Stimulated activated CD4-positive, alpha-beta T cell treated with anti-CD3 and anti-CD28 coated beads, TNF-alpha, amount 100 ng/mL, for 24 hours (primary cell): ENCODE measurements at regions not wholly inside any gene's neighbourhood (a gene's known extent, or its start where the extent isn't known, plus 50 kb on each side); places are given as distances from the start of the nearest gene placed in this dataset.

Source experiments
- DNase-seq, 3 experiments: peaks; one replicate each; pipeline ENCODE4 v3.0.0-alpha.2; 2020; ENCODE audit warnings: low read depth in 3 of 3

DNA sequence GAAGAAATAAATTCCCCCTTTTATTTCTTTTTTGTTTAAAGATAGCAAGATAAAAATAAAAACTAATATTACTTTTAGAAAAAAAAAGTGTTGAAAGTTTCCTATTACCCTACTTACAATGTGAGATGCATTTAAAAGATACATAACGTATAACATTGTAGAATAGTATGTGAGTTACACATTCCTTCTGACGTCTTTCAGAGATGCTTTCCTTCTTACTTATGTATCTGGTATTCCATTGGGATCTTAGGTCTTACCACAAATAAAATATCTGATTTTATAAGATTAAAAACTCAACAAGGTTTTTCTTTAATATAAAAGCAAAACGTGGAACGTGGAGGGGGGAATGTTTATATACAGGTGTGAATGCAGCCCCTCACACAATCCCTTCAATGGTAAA, 147.2 kb upstream of the ETS2 start:
- DNase-seq, result no peak

DNA sequence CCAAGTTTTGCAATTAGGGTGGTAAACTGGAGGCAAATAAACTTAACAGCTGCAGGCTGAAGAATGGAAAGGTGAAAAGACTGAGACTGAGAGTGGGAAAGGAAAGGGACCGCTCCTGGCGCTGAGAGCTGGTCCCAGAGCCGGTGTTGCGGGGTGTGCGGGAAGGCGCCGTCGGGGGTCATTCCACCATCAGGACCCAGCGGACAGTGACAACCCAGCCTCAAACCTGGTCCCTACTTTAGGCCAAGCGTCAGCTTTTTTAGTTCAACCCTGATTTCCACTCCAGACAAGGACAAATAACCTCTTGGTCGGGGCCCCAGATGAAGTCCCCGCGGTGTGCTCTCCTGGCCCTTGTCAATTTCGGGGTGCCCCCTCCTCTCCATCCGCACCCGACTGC, 145.8 kb upstream of the ETS2 start:
- DNase-seq, result no peak

DNA sequence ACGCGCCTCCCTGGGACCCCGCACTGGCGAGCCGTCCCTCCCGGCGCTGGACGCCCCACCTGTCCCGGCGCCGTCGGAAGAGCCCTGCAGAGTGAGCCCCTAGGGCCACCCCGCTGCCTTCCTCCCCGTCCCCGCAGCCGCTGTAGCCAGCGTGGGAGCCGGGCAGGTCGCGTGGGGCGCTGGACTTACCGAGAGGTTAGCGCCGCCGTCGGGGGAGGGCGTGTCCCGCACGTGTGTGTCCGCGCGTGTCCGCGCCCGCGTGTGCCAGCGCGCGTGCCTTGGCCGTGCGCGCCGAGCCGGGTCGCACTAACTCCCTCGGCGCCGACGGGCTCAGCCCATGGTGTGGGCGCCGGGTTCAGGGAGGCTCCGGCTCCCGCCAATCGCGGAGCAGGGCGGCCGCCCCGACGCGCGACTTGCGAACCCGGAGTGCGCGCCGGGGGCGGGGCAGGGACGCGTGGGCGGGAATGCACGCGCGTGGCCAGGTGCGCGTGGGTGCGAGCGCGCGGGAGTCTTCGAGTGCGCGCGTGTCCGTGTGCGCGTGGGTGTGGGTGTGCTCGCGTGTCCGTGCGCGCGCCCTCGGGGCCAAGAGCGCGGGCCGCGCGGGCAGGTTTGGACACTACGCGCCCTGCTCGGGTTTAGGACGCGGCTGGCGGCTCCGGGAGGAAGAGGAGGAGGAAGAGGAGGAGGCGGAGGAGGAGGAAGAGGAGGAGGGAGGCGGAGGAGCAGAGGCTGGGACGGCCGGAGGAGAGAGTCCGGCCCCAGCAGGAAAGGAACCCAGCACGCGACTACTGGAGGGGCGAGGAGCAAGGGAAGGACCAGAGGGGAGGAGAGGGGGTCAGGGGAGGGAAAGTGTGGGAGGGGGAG, 145.2 kb upstream of the ETS2 start:
- no peak for DNase-seq

DNA sequence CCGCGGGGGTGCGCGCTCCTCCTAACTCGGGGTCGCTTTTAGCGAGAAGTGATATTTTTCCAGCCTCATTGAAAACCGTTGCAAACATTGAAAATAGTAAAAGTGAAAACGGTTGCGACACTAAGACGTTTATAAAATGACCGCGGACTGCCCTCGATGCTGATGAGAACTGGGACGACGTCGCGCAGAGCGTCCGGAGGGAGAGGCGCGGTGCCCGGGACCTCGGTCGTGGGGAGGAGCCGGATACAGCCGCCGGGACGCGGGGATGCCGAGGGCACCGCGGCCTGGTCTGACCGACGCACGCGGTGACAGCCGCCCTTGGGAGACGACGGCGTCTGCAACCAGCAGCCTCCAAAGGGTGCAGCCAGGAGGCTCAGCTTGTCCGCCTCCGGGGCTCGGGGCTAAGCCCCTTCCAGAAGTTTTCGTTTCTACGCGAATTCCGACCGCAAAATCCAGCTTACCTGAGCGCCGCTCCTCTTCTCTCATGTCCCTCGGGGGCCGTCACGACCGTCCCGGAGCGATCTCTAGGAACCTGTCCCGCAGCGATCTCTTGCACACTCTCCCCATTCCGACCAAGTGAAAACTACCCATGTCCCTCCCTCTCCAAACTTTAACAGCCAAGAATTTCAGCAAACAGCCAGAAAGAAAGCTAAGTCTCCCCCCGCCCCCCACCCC, 144.4 kb upstream of the ETS2 start:
- DNase-seq, result no peak

DNA sequence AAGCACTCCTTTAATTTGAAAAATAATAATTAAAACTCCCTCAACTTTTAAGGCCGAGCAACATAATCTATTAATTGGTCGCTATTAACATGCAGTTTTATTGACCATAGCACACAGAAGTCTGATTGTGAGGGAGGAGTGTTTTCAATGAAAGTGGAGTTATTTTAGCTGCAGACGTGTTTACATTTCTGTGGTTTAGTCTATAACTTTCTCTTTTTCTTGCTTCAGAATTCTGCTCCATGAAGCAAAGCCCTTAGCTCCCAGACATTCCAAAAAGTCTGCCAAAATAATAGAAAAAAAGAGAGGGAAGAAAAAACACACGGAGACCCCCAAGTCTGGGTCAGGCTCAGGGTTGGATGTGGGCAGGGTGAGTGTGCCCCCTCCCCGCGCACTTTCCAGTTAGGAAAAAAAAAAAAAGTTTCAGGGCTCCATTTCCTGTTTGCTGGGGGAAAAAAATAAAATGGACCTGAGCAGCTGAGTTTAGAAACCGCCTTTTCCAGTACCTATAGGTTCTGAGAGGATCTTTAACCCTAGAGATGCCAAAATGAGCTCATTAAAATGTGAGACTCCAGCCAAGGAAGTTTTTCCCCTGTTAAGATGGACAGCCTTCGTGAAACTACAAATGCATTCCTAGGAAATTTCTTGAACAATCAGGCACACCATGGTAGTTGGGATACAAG, 143.7 kb upstream of the ETS2 start:
- DNase-seq, result no peak

DNA sequence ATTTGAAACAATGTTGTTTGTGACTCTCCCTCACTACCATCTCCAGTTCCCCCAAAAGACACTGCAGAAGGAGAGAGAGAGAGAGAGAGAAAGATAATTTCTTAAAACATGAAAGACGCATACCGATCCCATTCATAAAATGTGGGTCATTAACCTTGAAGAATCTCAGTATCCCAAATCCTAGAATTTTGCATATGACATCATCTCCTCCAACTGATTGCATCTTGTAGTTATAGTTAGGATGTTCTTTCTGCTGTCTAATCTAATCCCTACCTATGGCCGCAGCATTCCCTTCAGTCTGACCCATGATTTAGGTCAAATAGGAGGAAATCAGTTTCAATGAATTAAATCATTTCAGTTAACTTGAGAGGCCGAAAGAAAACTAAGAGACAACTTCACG, 142.4 kb upstream of the ETS2 start:
- DNase-seq, result no peak

DNA sequence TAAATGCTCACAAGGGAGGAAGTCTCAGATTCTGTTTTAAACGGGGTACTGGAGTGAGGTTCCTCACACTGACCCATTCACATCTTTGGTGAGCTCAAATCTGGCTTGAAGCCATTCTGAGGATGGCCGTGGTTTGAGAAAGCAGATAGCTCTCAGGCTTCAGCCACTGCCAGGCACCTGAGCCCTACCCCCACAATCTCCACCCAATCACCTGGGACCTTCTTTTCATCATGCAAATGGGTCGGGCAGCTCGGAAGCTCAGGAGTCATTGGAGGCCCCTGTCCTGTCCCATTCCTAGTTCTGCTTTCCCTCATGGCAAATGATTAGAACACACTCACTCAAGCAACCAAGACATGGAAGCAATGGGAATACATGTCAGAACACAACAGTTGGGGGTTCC, 141.4 kb upstream of the ETS2 start:
- no peak for DNase-seq

DNA sequence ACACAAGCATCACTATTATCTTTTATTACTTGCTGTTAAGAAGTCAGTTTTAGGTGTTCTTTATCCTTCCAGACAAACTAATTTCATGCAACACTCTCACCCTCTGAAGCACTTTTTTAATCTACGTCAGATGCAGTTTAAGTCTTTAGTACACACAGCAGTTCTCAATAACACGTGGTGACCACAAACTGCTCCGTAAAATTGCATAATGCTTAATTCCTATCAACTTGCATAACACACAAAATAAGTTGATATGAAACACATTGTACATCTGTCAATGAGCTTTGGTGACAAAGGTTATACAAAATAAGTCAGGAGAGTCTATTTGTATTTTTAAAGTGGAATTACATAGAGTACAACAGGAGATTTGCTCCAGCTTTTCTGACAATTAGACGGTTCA, 140.9 kb upstream of the ETS2 start:
- no peak for DNase-seq

DNA sequence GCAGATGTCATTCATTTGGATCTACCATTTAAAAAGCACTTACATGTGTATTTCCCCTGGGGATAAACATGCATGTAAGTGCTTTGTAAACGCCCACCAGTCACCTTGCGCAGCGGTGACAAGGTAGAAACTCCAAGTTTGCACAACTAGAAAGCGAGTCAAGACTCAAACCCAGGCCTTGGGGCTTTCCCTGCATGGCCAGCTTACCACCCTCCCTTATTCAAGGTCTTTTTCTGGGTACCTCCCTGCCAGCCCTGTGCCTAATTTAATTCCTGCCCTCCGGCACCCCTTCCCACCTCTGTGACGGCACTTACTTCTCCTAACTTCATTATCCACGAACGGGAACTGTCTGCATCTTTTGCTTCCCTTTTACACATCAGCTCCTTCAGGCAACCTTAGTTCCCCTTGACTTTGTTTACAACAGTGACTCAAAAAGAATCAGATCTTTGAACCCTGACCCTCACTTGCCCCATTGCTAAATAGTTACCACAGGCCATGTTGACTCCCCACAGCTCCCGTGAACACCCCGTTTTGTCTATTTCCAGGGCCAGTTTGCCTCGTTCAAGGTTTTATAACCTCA, 138.3 kb upstream of the ETS2 start:
- no peak for DNase-seq

DNA sequence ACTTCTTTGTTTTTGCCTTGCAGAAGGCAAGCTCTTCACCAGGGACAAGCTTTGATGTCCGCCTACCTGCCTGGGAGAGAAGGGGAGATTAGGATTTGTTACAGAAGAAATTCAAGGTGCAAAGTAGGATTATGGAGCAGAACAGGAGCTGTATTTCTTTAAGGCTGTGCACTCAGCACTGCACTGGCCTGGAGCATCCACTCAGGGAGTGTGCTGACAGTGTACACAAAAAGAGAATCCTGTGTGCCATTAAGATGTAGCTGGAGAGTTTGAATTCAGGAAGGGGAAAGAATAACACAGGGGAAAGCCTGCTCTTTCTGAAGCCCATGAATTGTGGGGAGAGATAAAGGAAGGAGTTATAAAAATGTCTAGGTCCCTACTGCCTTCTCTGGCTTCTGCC, 137.7 kb upstream of the ETS2 start:
- DNase-seq, result no peak

DNA sequence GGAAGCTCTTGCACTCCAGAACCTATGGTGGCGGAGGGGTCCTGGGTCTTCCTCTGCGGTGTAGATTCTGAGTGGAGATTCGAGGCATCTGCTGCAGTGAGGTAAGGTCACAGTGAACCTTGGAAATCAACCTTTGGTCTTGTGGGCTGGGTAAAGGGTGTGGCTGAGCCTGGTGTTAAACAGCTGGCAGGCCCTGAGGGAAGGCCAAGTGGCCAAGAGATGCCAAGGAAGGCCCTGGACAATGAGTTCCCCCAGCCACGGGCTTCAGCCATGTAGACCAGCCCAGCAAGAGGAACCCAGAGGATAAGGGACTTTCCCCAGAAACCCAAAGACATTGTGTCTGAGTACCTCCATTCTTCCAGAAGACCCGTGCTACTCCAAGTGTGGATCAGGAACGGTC, 137.2 kb upstream of the ETS2 start:
- no peak for DNase-seq

DNA sequence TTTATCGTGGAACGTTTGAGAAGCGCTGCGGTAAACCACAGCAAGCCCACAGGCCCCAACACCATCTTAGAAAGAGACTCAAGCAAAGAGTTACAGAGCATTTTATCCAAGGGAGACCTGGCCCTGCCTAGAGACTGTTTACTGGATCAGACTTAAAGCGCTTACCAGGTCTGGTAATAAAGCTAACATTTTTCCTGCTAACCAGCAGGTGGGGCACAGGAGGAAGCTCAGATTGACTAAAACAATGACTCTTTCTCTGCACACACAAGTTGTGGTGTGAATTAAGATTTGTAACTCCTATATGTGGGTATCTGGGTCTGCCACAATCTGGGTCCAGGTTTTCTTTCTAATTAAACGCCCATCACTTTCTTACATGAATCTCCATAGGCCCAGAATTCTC, 136.5 kb upstream of the ETS2 start:
- DNase-seq, result no peak

DNA sequence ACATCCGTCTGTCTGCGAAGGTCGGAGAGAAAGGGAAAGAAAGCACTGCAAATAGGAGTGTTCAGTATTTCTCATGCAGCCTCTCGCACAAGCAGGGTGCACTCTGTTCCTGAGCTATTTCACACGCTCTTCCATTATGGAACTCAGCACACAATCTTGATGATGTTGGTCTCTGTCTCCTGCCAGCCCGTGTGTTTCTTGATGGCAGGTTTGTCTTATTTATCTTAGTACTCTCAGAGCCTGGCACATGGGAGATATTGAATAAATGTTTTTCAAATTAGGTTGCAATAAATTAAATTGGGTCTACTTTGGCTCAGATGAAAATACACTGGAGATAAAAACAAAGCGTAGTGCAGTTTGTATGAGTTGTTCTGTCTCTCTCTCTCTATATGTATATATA, 134.9 kb upstream of the ETS2 start:
- DNase-seq, result no peak

DNA sequence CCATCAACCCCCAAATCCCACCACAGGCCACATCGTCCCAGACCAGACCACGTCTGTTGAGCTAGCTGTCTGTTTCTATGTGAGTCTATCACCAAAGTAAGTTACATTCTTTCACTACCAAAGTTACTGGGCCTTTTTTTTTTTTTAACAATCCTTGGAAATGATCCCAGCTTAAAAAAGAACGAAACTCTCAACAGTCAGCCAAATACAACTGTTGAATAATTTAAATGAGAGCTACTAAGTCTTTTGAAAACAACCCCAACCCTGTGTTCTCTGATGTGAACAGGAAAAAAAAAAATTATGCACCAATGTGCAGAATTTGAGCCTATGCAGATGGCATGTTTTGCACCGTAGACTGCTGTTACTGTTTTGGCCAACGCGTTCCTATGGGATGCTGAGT, 134.0 kb upstream of the ETS2 start:
- no peak for DNase-seq

DNA sequence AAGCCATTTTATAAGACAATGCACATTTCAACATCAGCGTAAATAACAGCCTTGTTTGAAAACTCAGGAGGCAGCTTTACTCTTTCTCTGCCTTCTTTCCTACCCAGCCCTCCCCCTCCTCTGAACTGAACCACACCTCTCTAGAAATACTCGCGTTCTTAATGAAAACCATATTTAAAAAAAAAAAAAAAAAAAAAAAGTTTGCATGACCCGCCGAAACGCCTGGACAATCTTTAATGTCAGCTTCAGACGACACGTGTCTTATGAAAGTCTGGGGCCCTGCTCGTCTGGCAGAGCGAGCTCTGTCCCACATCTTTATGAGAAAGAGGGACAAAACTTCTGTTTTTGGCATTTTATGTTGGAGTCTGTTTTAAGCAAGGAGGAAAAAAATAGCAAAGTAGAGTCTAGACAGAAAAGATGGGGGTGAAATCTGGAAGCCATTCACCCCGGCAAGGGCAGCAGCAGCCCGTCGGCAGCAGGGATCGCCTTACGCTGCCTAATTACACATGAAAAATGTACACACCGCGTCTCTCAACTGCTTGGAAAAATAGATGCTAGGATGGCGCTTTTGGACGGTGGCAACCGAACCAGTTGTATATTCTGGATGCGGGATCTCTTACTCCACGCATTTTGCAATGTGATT, 130.4 kb upstream of the ETS2 start:
- DNase-seq, result no peak

DNA sequence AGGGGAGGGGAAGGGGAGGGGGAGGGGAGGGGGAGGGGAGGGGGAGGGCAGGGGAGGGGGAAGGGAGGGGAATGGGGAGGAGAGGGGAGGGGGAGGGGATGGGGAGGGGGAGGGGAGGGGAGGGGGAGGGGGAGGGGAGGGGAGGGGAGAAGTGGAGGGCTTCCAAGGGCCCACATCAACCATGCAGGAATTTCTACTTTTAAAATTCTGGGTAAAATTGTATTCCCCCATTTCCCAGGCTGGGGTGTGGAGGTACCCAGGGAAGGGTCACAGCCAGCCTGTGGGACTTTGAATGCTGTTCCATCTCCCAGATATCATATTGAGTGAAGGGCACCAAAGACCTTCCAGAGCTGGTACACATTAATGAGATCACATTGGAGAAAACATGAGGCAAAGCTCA, 126.9 kb upstream of the ETS2 start:
- DNase-seq, result no peak

DNA sequence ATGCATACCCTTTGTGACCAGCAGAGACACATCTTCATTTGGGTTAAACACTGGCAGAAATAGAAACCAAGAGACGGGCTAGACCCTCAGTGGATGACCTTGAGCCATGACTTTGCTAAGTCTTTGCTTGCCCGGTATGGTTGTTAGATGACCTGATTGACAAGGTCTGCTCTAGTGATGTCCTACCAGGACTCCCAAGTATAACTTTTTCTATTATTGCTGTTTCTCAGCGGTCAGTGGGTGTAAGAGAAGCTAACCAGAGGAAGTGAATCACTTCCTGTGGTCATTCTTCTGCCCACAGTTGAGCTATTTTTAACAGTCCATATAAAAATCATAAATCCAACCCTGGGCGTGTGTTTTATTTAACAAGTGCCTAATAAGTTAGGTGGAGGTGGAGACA, 126.2 kb upstream of the ETS2 start:
- no peak for DNase-seq

DNA sequence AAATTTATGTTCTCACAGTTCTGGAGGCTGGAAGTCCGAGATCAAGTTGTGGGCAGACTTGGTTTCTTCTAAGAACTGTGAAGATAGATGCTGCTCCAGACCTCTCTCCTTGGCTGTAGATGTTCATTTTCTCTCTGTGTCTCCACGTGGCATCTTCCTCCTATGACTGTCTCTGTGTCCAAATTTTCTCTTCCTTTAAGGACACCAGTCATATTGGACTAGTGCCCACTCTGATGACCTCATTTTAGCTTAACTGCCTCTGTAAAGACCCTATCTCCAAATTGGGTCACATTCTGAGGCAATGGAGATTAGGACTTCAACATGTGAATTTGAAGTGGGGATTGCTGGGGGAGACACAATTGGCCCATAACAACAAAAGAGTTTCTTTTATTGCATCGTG, 125.3 kb upstream of the ETS2 start:
- DNase-seq, result no peak

DNA sequence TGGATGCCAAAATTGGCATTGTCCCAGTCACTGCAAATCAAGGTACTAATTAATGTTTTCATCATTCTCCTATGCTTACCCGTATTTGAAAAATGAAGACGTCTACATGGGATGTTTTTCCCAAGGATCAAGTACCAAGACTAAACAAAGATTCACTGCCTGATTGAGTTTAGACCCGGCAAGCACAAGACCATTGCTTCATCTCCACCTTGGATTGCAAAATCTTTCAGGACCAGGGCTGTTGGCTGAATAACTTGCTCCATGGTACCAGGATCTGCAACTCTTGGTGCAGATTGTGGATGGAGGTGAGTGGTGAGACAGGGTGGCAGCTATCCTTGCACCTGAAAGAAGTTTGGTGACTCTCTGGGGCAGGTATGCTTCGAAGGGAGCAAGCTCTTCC, 122.5 kb upstream of the ETS2 start:
- DNase-seq, result no peak

DNA sequence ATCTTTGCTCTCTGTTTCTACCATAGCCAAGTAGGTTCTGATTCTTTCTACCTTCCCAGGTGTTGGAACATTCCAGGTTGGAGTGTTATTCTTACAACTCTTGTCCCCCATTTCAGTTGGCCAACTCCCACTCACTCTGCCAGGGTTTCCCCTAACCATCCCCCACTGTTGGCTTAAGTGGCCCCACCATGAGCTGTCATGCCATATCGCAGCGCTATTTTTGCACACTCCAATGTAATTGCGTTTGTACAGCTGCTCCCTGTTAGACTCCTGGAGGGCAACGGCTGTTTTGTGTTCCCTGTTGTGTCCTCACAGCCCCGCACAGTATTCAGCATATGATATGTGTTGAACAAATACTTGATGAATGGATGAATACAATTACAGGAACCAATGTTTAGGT, 117.7 kb upstream of the ETS2 start:
- no peak for DNase-seq

DNA sequence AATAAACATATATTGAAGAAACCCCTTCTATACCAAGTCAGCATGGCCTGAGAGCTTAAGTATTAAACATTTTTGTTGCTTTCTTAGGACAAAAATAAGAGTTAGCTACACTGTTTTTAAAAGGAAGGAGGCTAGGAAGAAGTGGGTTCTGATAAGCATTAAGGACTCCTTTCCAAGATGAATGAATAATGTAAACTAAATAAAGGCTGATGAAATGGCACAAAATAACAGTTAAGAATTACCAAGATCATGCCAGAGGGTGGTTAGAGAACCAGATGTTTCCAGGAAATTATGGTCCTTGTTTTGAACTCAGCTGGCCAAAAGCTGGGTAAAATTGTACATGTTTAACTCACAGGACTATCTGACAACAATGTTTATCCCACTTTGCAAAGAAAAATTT, 114.1 kb upstream of the ETS2 start:
- no peak for DNase-seq

DNA sequence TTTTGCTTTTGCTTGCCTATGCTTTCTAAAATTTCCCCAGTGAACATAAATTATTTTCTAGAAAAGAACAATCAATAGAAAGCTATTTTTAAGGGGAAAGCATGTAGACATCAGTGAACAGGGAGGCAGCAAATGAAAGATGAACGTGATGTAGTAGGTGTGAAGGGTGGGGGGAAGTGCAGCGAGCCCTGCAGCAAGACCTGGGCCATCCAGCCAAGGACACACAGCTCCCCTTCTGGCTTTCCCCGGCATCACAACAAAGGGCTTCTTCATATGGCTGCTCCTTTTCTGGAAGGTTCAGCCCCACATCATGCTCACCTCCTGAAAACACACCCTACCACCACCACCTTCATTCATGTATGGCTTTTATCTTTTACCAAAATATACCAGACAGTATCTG, 109.2 kb upstream of the ETS2 start:
- no peak for DNase-seq
